ENCODE measurements at regions not wholly inside any gene's neighbourhood (a gene's known extent, or its start where the extent isn't known, plus 50 kb on each side); places are given as distances from the start of the nearest gene placed in this dataset.

DNA sequence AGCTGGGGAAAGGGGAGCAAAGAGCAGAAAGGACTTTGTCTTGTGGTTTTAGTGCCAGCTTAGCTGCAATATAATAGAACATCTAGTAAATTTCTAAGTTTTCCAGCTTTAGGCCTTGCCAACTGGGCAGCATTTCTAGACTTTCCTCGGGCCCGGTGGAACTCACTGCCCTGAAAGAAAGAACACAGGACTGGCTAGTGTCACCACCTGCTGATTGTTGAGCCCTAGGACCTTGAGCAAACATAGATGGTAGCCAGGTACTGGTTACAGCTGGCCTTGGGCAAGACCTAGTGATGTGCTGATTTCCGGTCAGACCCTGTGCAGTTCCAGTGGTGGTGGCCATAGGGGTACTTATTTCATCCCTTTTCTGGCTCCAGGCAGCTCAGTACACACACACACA, 753.2 kb upstream of the B3GALT2 start:
- Histone ChIP-seq H3K27me3 (ENCODE audit: insufficient read depth, poor library complexity, severe bottlenecking) (no peaks in the 10 kb centered on the region), H3K4me3 (replicated peaks; ENCODE audit: insufficient read depth, low read length) (no peak overlapping the region), H3K27ac (replicated peaks) (no peak overlapping the region)
- no peak for DNase-seq (ENCODE audit: low read depth in 1 of 2, low spot score in 1 of 2)
- TF ChIP-seq GABPA (IDR thresholded peaks at IDR 0.05; ENCODE audit: low read depth) (no peak), POLR2AphosphoS5 (IDR thresholded peaks at IDR 0.05; ENCODE audit: low read depth) (no peak), SPI1 (IDR thresholded peaks at IDR 0.05; ENCODE audit: borderline replicate concordance, low read depth) (no peak)
- TF ChIP-seq, protein P1, sequence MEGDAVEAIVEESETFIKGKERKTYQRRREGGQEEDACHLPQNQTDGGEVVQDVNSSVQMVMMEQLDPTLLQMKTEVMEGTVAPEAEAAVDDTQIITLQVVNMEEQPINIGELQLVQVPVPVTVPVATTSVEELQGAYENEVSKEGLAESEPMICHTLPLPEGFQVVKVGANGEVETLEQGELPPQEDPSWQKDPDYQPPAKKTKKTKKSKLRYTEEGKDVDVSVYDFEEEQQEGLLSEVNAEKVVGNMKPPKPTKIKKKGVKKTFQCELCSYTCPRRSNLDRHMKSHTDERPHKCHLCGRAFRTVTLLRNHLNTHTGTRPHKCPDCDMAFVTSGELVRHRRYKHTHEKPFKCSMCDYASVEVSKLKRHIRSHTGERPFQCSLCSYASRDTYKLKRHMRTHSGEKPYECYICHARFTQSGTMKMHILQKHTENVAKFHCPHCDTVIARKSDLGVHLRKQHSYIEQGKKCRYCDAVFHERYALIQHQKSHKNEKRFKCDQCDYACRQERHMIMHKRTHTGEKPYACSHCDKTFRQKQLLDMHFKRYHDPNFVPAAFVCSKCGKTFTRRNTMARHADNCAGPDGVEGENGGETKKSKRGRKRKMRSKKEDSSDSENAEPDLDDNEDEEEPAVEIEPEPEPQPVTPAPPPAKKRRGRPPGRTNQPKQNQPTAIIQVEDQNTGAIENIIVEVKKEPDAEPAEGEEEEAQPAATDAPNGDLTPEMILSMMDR (IDR thresholded peaks at IDR 0.05; ENCODE audit: insufficient read depth, low read length) = no peak
- TF ChIP-seq, protein P2, sequence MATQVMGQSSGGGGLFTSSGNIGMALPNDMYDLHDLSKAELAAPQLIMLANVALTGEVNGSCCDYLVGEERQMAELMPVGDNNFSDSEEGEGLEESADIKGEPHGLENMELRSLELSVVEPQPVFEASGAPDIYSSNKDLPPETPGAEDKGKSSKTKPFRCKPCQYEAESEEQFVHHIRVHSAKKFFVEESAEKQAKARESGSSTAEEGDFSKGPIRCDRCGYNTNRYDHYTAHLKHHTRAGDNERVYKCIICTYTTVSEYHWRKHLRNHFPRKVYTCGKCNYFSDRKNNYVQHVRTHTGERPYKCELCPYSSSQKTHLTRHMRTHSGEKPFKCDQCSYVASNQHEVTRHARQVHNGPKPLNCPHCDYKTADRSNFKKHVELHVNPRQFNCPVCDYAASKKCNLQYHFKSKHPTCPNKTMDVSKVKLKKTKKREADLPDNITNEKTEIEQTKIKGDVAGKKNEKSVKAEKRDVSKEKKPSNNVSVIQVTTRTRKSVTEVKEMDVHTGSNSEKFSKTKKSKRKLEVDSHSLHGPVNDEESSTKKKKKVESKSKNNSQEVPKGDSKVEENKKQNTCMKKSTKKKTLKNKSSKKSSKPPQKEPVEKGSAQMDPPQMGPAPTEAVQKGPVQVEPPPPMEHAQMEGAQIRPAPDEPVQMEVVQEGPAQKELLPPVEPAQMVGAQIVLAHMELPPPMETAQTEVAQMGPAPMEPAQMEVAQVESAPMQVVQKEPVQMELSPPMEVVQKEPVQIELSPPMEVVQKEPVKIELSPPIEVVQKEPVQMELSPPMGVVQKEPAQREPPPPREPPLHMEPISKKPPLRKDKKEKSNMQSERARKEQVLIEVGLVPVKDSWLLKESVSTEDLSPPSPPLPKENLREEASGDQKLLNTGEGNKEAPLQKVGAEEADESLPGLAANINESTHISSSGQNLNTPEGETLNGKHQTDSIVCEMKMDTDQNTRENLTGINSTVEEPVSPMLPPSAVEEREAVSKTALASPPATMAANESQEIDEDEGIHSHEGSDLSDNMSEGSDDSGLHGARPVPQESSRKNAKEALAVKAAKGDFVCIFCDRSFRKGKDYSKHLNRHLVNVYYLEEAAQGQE (IDR thresholded peaks at IDR 0.05; ENCODE audit: insufficient replicate concordance, low read depth) = no peak

DNA sequence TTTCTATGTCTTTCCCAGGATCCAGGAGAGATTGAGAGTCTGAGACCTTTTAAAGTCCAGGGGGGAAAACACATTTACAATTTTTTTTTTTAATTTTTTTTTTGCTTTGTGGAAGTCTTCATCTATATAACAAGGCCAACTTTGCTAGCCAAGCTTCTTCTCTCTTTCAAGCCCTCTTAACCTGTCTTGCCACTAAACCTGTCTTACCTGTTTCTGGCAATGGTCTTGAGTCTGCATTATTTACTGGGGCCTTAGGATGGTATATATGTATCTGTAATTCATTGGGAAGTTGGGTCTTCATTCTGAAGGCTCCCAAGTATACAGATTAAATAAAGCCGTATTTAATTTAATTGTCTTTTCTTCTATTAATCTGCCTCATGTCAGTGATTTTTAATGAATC, 750.9 kb upstream of the B3GALT2 start:
- TF ChIP-seq GABPA (IDR thresholded peaks at IDR 0.05; ENCODE audit: low read depth) = no peak
- TF ChIP-seq SPI1 (IDR thresholded peaks at IDR 0.05; ENCODE audit: borderline replicate concordance, low read depth) = no peak
- TF ChIP-seq, protein P2 (IDR thresholded peaks at IDR 0.05; ENCODE audit: insufficient replicate concordance, low read depth) = no peak
- Histone ChIP-seq H3K27me3 (ENCODE audit: insufficient read depth, poor library complexity, severe bottlenecking) (no peaks in the 10 kb centered on the region), H3K4me3 (replicated peaks; ENCODE audit: insufficient read depth, low read length) (no peak overlapping the region), H3K27ac (replicated peaks) (no peak overlapping the region)
- no peak for DNase-seq (ENCODE audit: low read depth in 1 of 2, low spot score in 1 of 2)

DNA sequence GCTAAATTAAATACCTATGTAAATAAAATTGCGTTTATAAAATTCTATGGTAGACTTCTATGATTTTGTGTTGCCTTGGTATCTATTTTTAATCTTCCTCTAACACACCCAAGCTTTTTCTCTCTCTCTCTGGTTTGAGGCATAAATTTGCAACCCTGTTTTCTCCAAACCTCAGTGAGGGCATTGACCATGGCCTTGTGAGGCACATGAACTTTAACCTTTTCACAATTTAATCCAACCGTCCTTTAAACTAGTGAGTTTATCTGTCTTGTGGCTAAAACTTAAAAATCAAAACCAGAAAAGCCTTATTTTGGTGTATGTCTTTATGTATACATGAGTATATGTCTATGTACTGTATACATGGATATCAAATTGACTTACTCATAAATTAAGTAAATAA, 746.6 kb upstream of the B3GALT2 start:
- no peak for TF ChIP-seq SPI1 (IDR thresholded peaks at IDR 0.05; ENCODE audit: borderline replicate concordance, low read depth)
- no peak for TF ChIP-seq GABPA (IDR thresholded peaks at IDR 0.05; ENCODE audit: low read depth)
- TF ChIP-seq POLR2AphosphoS5 (IDR thresholded peaks at IDR 0.05; ENCODE audit: low read depth) = no peak
- TF ChIP-seq, protein P2 (IDR thresholded peaks at IDR 0.05; ENCODE audit: insufficient replicate concordance, low read depth) = no peak
- TF ChIP-seq, protein P1 (IDR thresholded peaks at IDR 0.05; ENCODE audit: insufficient read depth, low read length) = no peak
- no peak for DNase-seq (ENCODE audit: low read depth in 1 of 2, low spot score in 1 of 2)
- Histone ChIP-seq H3K27me3 (ENCODE audit: insufficient read depth, poor library complexity, severe bottlenecking) (no peaks in the 10 kb centered on the region), H3K27ac (replicated peaks) (no peak overlapping the region), H3K4me3 (replicated peaks; ENCODE audit: insufficient read depth, low read length) (no peak overlapping the region)

Data from HL-60 (cell line).